ENCODE measurements at regions not wholly inside any gene's neighbourhood (a gene's known extent, or its start where the extent isn't known, plus 50 kb on each side); places are given as distances from the start of the nearest gene placed in this dataset.

- Histone ChIP-seq H3K4me3 (ENCODE audit: low read depth, low read length) (no peak overlapping the region), H3K36me3 (ENCODE audit: control insufficient read depth, insufficient read depth, low read length) (no peaks in the 10 kb centered on the region), H3K27me3 (ENCODE audit: control insufficient read depth, insufficient read depth, low read length) (no peaks in the 10 kb centered on the region)
- no peak for FAIRE-seq
- TF ChIP-seq CTCF (IDR thresholded peaks at IDR 0.05; ENCODE audit: insufficient read depth, low read length, severe bottlenecking) = no peak
- no peak for DNase-seq (ENCODE audit: low read depth)
Observed at GRCh38 chr3:56989169-56989976, 71.1 kb upstream of the SPATA12 start.

GRCh38 chr3:56988458-56989168, 71.9 kb upstream of the SPATA12 start:
- peak; percentile 60 for DNase-seq (ENCODE audit: low read depth)
- peak; percentile 77 for TF ChIP-seq CTCF (IDR thresholded peaks at IDR 0.05; ENCODE audit: insufficient read depth, low read length, severe bottlenecking)
- no peaks in the 10 kb centered on the region for H3K36me3 ChIP-seq (ENCODE audit: control insufficient read depth, insufficient read depth, low read length)
- H3K4me3 ChIP-seq (ENCODE audit: low read depth, low read length) = no peak overlapping the region
- H3K27me3 ChIP-seq (ENCODE audit: control insufficient read depth, insufficient read depth, low read length) = no peaks in the 10 kb centered on the region
- FAIRE-seq = no peak

GRCh38 chr3:56987238-56987895, 73.1 kb upstream of the SPATA12 start:
- TF ChIP-seq CTCF (IDR thresholded peaks at IDR 0.05; ENCODE audit: insufficient read depth, low read length, severe bottlenecking) = no peak
- FAIRE-seq (no peak), DNase-seq (ENCODE audit: low read depth) (no peak)
- Histone ChIP-seq H3K27me3 (ENCODE audit: control insufficient read depth, insufficient read depth, low read length) (no peaks in the 10 kb centered on the region), H3K4me3 (ENCODE audit: low read depth, low read length) (no peak overlapping the region), H3K36me3 (ENCODE audit: control insufficient read depth, insufficient read depth, low read length) (no peaks in the 10 kb centered on the region)

GRCh38 chr3:56986347-56986746, 74.1 kb upstream of the SPATA12 start:
- DNase-seq (ENCODE audit: low read depth) (no peak), FAIRE-seq (no peak)
- TF ChIP-seq CTCF (IDR thresholded peaks at IDR 0.05; ENCODE audit: insufficient read depth, low read length, severe bottlenecking) = no peak
- Histone ChIP-seq H3K4me3 (ENCODE audit: low read depth, low read length) (no peak overlapping the region), H3K36me3 (ENCODE audit: control insufficient read depth, insufficient read depth, low read length) (no peaks in the 10 kb centered on the region), H3K27me3 (ENCODE audit: control insufficient read depth, insufficient read depth, low read length) (no peaks in the 10 kb centered on the region)

GRCh38 chr3:56985878-56986277, 74.6 kb upstream of the SPATA12 start:
- no peak for DNase-seq (ENCODE audit: low read depth)
- no peak for FAIRE-seq
- TF ChIP-seq CTCF (IDR thresholded peaks at IDR 0.05; ENCODE audit: insufficient read depth, low read length, severe bottlenecking) = no peak
- H3K27me3 ChIP-seq (ENCODE audit: control insufficient read depth, insufficient read depth, low read length) = no peaks in the 10 kb centered on the region
- H3K4me3 ChIP-seq (ENCODE audit: low read depth, low read length) = no peak overlapping the region
- no peaks in the 10 kb centered on the region for H3K36me3 ChIP-seq (ENCODE audit: control insufficient read depth, insufficient read depth, low read length)
